Fibroblast of skin of left biceps (primary cell): ENCODE measurements at regions not wholly inside any gene's neighbourhood (a gene's known extent, or its start where the extent isn't known, plus 50 kb on each side); places are given as distances from the start of the nearest gene placed in this dataset.
"Not testable (repeated sequence)": the region's sequence is repeated elsewhere in the genome, so short reads cannot be mapped to it uniquely, and the experiment has no call there.

Source experiments
- DNase-seq, 2 experiments: peaks; one replicate each; pipeline ENCODE4 v3.0.0-alpha.2; 2013; ENCODE audit warnings: low read depth in 2 of 2

DNA sequence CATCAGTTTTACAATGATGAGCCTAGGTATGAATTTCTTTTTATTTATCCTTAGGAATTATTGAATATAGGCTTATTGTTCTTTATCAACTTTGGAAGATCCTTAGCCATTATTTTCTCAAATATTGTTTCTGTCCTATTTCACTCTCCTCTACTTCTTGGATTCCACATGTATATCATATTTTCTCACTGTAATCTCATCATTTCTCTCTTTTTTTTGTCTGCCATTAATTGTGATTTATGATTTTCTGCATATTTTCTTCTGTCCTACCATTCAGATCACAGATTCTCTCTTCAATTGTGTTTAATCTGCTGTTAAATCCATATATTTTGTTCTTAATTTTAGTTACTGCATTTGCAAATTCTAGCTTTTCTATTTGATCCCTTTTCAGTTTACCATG is 139.8 kb downstream of the ARRDC3 start:
- no peak for DNase-seq

DNA sequence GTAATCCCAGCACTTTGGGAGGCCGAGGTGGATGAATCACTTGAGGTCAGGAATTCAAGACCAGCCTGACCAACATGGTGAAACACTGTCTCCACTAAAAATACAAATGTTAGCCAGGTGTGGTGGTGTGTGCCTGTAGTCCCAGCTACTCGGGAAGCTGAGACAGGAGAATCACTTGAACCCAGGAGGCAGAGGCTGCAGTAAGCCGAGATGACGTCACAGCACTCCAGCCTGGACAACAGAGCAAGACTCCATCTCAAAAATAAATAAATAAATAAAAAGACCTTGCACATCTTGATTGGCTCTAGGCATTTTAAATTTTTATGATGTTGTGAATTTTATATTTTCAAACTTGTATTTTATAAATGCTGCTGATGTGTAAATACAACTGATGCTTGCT is 141.7 kb downstream of the ARRDC3 start:
- DNase-seq = not testable (repeated sequence)

DNA sequence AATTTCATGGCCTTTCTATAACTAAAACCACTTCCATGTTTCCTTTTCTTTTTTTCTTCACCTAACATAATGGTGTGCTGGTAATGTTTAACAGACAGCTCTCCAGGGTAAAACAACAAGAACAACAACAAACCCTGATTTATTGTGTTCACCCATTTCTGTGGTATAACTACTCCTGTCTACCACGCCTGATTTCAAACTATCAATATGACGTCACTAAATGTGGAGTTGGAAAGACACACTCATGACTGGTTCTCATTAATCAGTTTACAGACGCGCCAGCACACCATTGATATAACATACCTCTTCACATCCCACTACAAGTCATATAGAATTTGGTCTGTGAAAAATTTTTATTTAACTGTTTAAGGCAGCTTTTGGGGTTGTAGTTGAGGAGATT is 142.9 kb downstream of the ARRDC3 start:
- DNase-seq = no peak

DNA sequence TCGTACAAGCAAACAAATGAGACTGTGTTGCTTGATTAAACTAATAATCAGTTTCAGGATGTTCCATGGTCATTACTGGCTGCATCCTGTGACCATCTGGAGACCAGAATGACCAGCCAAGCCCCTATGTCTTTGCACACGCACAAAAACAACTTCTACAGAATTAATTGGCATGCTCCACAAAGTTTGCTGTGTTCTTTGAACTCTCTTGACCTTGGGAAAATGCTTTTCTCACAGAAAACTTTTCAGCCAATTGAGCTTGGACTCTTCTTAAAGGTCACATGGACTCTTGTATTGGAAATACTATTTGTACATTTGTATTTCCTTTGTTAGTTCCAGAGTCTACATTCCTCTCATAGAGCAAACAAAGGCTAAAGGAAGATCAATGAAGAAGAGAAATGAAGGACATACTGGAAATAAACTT is 147.8 kb downstream of the ARRDC3 start:
- no peak for DNase-seq

DNA sequence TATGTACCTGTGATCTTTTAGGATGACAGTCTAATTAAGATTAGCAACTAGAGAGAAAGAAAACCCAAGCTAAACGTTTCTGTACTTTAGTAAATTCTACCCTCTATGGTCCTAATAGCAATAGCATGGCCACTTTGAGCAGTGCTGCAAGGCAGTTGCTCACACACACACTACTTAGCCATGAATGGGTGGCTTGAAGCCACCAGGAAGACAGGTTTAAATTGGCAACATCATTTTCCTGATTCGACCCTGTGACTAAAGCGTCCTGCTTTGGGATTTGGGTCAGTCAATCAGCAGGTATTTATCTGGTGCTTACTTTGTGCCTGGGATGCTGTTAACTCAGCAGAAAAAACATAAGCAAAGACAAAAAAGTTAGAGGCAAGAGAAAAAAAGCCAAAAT is 150.6 kb downstream of the ARRDC3 start:
- no peak for DNase-seq

DNA sequence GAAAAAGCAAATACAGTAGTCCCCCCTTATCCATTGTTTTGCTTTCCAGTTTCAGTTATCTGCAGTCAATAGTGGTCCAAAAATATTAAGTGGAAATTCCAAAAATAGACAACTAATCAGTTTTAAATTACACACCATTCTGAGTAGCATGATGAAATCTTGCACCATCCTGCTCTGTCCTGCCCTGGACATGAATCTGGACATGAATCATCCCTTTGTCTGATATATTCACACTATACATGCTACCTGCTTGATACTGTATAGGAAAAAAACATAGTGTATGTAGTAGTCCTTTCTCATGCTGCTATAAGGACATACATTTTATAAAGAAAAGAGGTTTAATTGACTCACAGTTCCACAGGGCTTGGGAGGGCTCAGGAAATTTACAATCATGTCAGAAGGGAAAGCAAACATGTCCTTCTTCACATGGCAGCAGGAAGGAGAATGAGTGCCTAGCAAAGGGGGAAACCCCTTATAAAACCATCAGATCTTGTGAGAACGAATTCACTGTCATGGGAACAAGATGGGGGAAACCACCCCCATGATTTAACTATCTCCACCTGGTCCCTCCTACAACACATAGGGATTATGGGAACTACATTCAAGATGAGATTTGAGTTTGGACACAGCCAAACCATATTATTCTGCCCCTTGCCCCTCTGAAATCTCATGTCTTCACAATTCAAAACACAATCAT is 153.9 kb downstream of the ARRDC3 start:
- DNase-seq = no peak

DNA sequence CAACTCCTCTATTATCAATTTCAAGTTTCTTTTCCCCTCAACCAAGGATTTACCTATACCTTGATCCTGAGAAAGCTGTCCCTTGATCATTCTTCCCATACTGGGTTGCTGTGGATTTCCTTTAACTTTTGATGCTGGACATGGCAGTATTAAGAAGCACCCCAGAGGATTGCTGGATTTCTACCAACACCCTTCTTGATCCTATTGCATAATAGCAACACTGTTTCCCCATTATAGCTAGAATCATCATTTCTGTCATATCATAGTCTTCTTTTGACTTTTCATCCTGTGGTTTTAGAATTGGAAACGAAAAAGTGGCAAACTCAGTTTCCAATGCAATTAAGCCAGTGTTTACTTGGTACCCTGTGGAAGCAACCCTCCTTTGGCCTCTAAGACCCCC is 154.9 kb downstream of the ARRDC3 start:
- DNase-seq = no peak

DNA sequence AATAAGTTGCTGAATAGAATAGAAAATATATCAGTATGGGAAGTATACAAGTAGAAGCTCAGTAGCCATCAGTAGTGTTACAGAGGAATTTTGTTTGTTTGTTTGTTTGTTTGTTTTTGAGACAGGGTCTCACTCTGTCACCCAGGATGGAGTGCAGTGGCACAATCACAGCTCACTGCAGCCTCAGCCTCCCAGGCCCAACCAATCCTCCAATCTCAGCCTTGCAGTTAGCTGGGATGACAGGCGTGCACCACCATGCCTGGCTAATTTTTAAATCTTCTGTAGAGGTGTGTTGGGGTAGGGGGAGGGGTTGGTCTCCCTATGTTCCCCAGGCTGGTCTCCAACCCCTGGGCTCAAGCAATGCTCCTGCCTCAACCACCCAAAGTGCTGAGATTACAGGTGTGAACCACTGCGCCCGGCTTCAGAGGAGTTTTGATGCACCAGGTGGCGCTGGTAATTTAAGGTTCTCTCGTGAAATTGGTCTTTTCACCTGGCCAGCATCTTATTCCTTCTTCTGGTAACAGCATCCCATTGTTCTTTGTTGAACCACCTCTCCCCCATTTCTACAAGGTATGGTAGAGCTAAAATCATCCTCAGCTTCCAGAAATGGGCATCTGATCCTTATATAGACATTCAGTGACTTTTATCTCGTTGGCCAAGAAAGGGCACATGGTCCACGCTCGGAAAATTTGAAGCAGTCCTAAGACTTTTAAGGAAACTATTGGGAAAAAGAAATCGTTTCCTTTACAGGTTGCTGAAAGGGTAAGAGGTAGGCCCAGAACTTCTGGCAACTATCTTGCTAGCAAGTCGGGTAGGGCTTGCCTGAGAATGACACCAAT is 157.1 kb downstream of the ARRDC3 start:
- no peak for DNase-seq

DNA sequence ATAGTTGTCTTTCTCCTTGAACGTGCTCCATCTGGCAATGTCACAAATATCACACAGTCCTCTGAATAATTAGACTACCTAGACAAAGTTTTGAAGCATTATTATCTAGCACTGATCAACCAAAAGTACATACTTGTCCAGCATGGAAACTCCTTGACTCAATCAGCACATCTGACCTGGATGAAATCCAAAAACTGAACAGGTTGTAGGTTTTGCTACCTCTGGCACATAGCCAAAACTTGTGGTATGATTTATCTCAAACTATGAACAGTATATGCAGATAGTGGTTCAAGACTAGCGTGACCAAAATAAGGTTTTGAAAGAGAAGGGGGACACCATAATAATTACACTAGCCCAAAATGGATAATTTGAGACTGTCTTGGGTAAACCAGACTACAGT is 158.1 kb downstream of the ARRDC3 start:
- DNase-seq = no peak

DNA sequence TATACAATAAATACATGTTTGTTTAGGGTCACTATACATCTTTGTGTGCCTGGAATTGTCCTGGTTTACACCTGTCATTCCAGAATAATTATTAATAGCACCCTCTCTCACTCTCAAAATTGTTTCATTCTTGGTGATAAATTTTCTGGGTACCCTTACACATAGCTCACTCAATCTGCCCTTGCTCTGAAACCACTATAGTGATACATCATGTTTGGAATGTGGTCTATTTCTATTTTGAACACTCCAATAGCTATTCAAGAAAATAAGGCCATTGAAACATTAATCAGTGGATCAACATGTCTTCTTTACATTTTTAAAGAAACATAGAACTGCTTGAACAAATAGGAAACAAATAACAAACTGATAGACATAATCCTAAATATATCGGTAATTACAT is 158.7 kb downstream of the ARRDC3 start:
- no peak for DNase-seq

DNA sequence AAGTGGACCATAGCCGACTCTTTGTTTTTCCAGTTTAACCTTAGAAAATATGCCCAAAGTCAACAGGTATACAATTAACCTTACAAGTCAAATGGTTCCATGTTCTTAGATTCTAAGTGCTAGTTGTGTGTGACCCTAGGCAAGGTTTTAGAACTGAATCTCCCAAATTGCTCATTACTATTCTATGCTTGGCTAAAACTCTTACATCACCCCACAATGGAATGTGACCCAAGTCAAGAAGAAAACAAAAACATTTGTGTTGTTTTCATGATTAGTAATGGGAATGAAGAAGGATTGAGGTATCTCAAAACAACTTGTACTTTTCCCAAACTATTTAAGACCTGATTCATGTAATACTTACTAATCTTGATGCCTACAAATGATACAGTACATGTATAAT is 159.2 kb downstream of the ARRDC3 start:
- no peak for DNase-seq

DNA sequence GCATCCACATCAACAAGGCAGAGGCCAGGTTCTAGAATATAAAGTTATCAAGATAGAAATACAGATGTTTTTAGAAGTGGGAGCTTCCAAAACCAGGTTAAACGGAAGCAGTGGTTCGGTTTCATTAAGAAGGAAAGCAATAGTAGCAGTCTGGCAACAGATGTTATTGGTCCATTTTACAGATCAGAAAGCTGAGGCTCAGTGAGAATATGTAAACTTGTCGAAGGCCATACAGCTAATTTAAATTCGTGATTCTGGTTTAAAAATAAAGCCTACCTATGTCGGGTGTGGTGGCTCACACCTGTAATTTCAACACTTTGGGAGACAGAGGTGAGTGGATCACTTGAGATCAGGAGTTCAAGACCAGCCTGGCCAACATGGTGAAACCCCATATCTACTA is 160.6 kb downstream of the ARRDC3 start:
- no peak for DNase-seq

DNA sequence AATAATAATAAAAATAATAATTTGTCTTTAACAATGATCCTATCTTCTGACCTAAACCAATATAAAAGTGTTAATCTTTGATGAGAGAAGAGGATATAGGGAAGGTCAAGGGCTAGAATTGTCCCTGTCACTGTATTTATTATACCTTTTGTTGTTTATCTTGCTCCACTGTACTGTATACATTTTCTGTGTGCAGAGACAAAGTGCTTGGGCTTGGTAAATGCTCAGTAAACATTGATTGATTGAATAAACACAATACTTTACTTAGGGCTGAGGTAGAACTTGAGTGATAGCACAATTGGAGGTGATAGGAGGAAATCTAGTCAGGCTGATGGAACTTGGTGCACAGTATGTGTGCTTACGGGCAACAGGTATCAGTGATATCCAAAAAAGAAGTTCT is 161.2 kb downstream of the ARRDC3 start:
- DNase-seq = no peak

DNA sequence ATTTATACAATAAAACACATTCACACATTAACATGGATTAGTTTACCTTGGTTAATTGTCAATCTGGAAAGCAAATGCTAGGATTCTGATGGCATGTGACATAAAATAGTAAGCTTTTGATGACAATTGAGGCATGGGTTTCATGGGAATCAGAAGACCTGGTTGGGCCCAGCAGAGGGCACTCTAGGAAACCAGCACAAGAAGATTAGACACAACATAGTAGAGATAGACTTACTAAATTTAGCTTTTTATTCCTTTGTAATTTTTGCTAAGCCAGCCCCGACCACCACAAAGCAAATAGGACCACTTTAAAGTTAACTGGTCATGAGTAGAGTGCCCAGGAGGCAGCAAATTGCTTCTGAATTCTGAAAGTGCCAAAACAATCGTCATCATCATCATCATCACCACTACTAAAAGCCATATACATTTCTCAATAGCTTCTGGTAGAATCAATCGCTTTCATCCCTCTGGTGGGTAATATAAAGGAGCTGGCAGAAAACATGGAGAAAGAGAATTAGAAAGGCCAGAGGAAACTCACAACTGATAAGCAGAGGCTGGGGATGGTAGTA is 163.2 kb downstream of the ARRDC3 start:
- DNase-seq = no peak

DNA sequence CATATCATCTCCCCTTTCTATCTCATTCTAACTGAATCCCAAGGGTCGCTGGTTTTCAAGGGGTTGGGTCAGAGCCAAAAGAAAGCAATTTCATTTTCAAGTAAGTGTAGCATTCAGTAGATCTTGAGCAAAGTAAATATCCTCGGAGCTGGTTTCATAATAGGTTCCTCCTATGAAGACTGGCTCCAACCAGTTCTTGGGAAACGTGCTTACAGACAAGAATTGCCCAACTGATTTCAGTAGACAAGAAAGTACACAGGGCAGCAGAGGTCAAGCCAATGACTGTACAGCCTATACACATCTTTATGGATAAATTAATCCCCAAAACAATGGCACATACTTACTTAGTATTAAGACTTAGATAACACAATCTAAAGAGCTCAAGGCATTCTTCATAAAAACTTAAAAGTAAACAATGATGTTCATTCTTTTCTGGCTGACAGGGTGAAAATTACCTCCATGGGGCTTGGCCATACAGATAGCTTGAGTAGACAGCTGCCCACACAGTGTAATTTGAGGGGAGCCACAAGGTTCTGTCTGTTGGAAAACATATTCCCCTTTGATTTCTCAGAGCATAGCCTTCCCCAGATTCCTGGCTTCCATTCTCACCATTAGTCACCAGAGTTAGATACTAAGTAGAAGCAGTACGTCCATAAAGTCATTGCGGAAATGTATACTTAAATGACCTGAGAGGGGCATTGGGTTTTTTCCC is 163.9 kb downstream of the ARRDC3 start:
- peak; percentile 20 to 21 for DNase-seq

DNA sequence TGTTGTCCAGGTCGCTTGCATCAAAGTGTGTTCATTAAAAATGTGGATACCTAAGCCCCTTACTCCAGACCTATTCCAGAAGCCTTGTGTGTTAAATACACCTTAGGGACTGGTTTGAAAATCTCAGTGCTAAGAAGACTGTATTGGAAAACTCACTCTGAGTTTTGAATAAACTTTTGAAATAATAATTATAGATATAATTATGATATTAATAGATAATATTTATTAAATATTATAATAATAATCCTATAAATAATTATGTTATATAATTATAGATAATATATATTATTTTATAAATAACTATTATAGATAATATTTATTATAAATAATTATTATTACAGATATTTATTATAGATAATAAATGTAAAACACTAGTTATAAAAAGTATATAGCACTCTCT is 165.3 kb downstream of the ARRDC3 start:
- DNase-seq = no peak

DNA sequence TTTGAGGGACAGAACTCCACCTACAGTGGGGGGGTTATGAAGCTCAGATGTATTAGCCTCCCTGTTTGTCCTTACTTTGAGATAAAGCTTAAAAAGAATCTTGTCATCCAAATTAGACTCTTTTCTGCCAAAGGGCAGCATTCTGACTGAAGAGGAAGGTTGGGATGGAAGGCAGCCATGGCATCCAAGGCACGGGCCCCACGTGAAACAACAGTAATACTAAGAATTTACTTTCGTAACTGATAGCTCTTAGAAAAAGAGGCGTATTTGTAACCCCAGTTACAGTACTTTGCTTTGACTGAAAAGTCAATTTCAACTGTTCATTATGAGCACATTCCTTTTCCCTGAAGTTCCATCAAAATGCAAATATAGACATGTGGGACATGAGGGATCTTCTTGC is 168.5 kb downstream of the ARRDC3 start:
- no peak for DNase-seq
